GM23338 (cell line): ENCODE measurements at regions not wholly inside any gene's neighbourhood (a gene's known extent, or its start where the extent isn't known, plus 50 kb on each side); places are given as distances from the start of the nearest gene placed in this dataset.

Experiments used
- ATAC-seq: fragments of 200-7000 bp; cut with Tn5 transposase; 3 replicates; pipeline ENCODE4 v1.9.1; 2020
- DNase-seq: peaks from one replicate; pipeline ENCODE4 v3.0.0-alpha.2; 2015; ENCODE audit warnings: low spot score
- H2AFZ ChIP-seq: fragments of 200-600 bp; sonication (generic); 2 replicates; pipeline ENCODE4 v1.8.0; 2016; ENCODE audit warnings: antibody characterized with exemption, mild to moderate bottlenecking, moderate library complexity
- H3F3A ChIP-seq: fragments of 200-600 bp; sonication (generic); replicated peaks from 2 replicates; pipeline ENCODE4 v1.8.0; 2017; ENCODE audit warnings: antibody characterized with exemption, mixed run types, low read depth
- H3K27ac ChIP-seq: fragments of 200-600 bp; sonication (generic); 2 replicates; pipeline ENCODE4 v1.6.1; 2016; ENCODE audit warnings: low read depth
- H3K27me3 ChIP-seq: fragments of 200-600 bp; sonication (generic); 2 replicates; pipeline ENCODE4 v1.8.0; 2016; ENCODE audit warnings: mild to moderate bottlenecking, mixed run types, moderate library complexity; ENCODE audit not compliant: insufficient read depth
- H3K36me3 ChIP-seq: fragments of 200-600 bp; sonication (generic); 2 replicates; pipeline ENCODE4 v1.8.0; 2016; ENCODE audit warnings: mild to moderate bottlenecking; ENCODE audit not compliant: insufficient read depth
- H3K4me1 ChIP-seq: fragments of 200-600 bp; sonication (generic); 2 replicates; pipeline ENCODE4 v1.8.0; 2016; ENCODE audit warnings: mild to moderate bottlenecking, moderate library complexity; ENCODE audit not compliant: insufficient read depth
- H3K4me2 ChIP-seq: fragments of 200-600 bp; sonication (generic); 2 replicates; pipeline ENCODE4 v1.7.1; 2017; ENCODE audit warnings: mixed run types
- H3K4me3 ChIP-seq: fragments of 200-600 bp; sonication (generic); 2 replicates; pipeline ENCODE4 v1.6.1; 2016; ENCODE audit warnings: mixed run types
- H3K79me2 ChIP-seq: fragments of 200-600 bp; sonication (generic); replicated peaks from 2 replicates; pipeline ENCODE4 v1.8.0; 2017; ENCODE audit warnings: mild to moderate bottlenecking; ENCODE audit not compliant: insufficient read depth
- H3K9me2 ChIP-seq: fragments of 200-600 bp; sonication (generic); 2 replicates; pipeline ENCODE4 v1.8.0; 2017; ENCODE audit not compliant: insufficient read depth
- H4K20me1 ChIP-seq: fragments of 200-600 bp; sonication (generic); replicated peaks from 2 replicates; pipeline ENCODE4 v1.8.0; 2017; ENCODE audit warnings: mild to moderate bottlenecking; ENCODE audit not compliant: insufficient read depth
- H3K27ac Mint-ChIP-seq: 2 replicates; pipeline ENCODE4 v1.8.0; 2020; ENCODE audit warnings: inconsistent platforms, mild to moderate bottlenecking, moderate library complexity, mixed read lengths
- H3K27me3 Mint-ChIP-seq: 3 replicates; pipeline ENCODE4 v1.8.0; 2022; ENCODE audit warnings: low read depth, mild to moderate bottlenecking, moderate library complexity, mixed read lengths, inconsistent platforms; ENCODE audit not compliant: insufficient read depth, poor library complexity
- H3K36me3 Mint-ChIP-seq: 3 replicates; pipeline ENCODE4 v1.8.0; 2021; ENCODE audit warnings: low read depth, mild to moderate bottlenecking, inconsistent platforms, moderate library complexity, mixed read lengths
- H3K4me1 Mint-ChIP-seq: 3 replicates; pipeline ENCODE4 v1.8.0; 2020; ENCODE audit warnings: mild to moderate bottlenecking, inconsistent platforms, mixed read lengths
- H3K4me3 Mint-ChIP-seq: 3 replicates; pipeline ENCODE4 v1.8.0; 2021; ENCODE audit warnings: moderate library complexity, mild to moderate bottlenecking, inconsistent platforms, mixed read lengths
- H3K9me3 Mint-ChIP-seq: 3 replicates; pipeline ENCODE4 v1.8.0; 2020; ENCODE audit warnings: moderate library complexity, mild to moderate bottlenecking, inconsistent platforms, mixed read lengths
- CREB1 ChIP-seq: fragments of 250-450 bp; sonication (Bioruptor Pico); IDR thresholded peaks from 2 replicates; pipeline ENCODE4 v1.5.0; 2020; ENCODE audit warnings: low read depth, mild to moderate bottlenecking, moderate library complexity
- CTCF ChIP-seq, 2 experiments: fragments of 200-600 bp in 1 of 2; sonication (generic) in 1 of 2; conservative IDR thresholded peaks; 2 replicates each; pipeline versions ENCODE4 v1.5.1 to v1.6.1; 2016 to 2017; ENCODE audit warnings: antibody characterized with exemption in 2 of 2, low read depth in 2 of 2, mild to moderate bottlenecking in 2 of 2, moderate library complexity in 1 of 2
- ETS1 ChIP-seq: IDR thresholded peaks from 2 replicates; pipeline ENCODE4 v1.6.1; 2016; ENCODE audit warnings: antibody characterized with exemption
- EZH2 ChIP-seq: fragments of 200-600 bp; sonication (generic); IDR thresholded peaks from one replicate; pipeline ENCODE4 v1.8.0; 2017; ENCODE audit warnings: antibody characterized with exemption, mild to moderate bottlenecking, low read depth; ENCODE audit not compliant: unreplicated experiment
- EZH2phosphoT487 ChIP-seq: fragments of 200-600 bp; sonication (generic); IDR thresholded peaks from one replicate; pipeline ENCODE4 v1.8.1; 2018; ENCODE audit warnings: antibody characterized with exemption; ENCODE audit not compliant: unreplicated experiment
- JUNB ChIP-seq: IDR thresholded peaks from one replicate; pipeline ENCODE4 v1.6.1; 2016; ENCODE audit warnings: antibody characterized with exemption; ENCODE audit not compliant: unreplicated experiment
- NANOG ChIP-seq: IDR thresholded peaks from 2 replicates; pipeline ENCODE4 v1.6.1; 2016; ENCODE audit warnings: antibody characterized with exemption, borderline replicate concordance
- REST ChIP-seq: IDR thresholded peaks from one replicate; pipeline ENCODE4 v1.6.1; 2018; ENCODE audit warnings: antibody characterized with exemption; ENCODE audit not compliant: unreplicated experiment
- STAT1 ChIP-seq: IDR thresholded peaks from one replicate; pipeline ENCODE4 v1.6.1; 2016; ENCODE audit warnings: antibody characterized with exemption; ENCODE audit not compliant: unreplicated experiment
- ZNF114 ChIP-seq: fragments of 250-450 bp; sonication (Bioruptor Pico); IDR thresholded peaks from 2 replicates; pipeline ENCODE4 v1.5.0; 2020; ENCODE audit warnings: mild to moderate bottlenecking, moderate library complexity
- ZNF331 ChIP-seq: fragments of 250-450 bp; sonication (Bioruptor Pico); IDR thresholded peaks from 2 replicates; pipeline ENCODE4 v1.5.0; 2020; ENCODE audit warnings: low read depth, mild to moderate bottlenecking, moderate library complexity

- no peak overlapping the region for H2AFZ ChIP-seq
Observed at GRCh38 chr6:11921751-11922150, 90.4 kb upstream of the HIVEP1 start.

GRCh38 chr6:11921017-11921438 is 91.1 kb upstream of the HIVEP1 start:
- Histone ChIP-seq H3K36me3 (no peaks in the 10 kb centered on the region), H3K27me3 (no peaks in the 10 kb centered on the region), H3F3A (no peaks in the 10 kb centered on the region), H2AFZ (peak overlapping the region; percentile 57; the same call in 1 of the 2 replicates), H4K20me1 (no peaks in the 10 kb centered on the region), H3K4me2 (no peak overlapping the region), H3K4me1 (no peaks in the 10 kb centered on the region), H3K4me3 (no peak overlapping the region), H3K79me2 (no peaks in the 10 kb centered on the region), H3K27ac (no peak overlapping the region), H3K9me2 (no peaks in the 10 kb centered on the region)
- TF ChIP-seq EZH2 (no peak), NANOG (no peak), JUNB (no peak), CTCF (conservative IDR thresholded peaks at IDR 0.05; ENCODE audit: low read depth in 2 of 2) (no peak), ZNF114 (no peak), ZNF331 (CRISPR knock-in tag) (no peak), CREB1 (CRISPR knock-in tag) (no peak), EZH2phosphoT487 (no peak)
- H3K4me3 Mint-ChIP-seq = no peak overlapping the region
- H3K4me1 Mint-ChIP-seq = peaks cover 16% of the 10 kb centered on the region
- no peak for DNase-seq
- ATAC-seq = peak; percentile 85
- no peaks in the 10 kb centered on the region for H3K36me3 Mint-ChIP-seq
- peaks cover 4% of the 10 kb centered on the region for H3K27me3 Mint-ChIP-seq
- H3K27ac Mint-ChIP-seq = peak overlapping the region; percentile 68
- H3K9me3 Mint-ChIP-seq = no peaks in the 10 kb centered on the region

More at GRCh38 chr6:11921751-11922150, 90.4 kb upstream of the HIVEP1 start:
- Histone ChIP-seq H3K79me2 (no peaks in the 10 kb centered on the region), H3F3A (no peaks in the 10 kb centered on the region), H3K4me3 (no peak overlapping the region), H3K27ac (no peak overlapping the region), H3K36me3 (no peaks in the 10 kb centered on the region), H4K20me1 (no peaks in the 10 kb centered on the region), H3K4me1 (no peaks in the 10 kb centered on the region), H3K27me3 (no peaks in the 10 kb centered on the region), H3K9me2 (no peaks in the 10 kb centered on the region), H3K4me2 (no peak overlapping the region)
- Mint-ChIP-seq H3K9me3 (no peaks in the 10 kb centered on the region), H3K36me3 (no peaks in the 10 kb centered on the region), H3K4me3 (no peak overlapping the region), H3K4me1 (peaks cover 16% of the 10 kb centered on the region), H3K27ac (no peak overlapping the region), H3K27me3 (peaks cover 1% of the 10 kb centered on the region)
- no peak for TF ChIP-seq JUNB
- ATAC-seq (no peak), DNase-seq (no peak)

GRCh38 chr6:11920566-11920965 is 91.5 kb upstream of the HIVEP1 start:
- no peaks in the 10 kb centered on the region for H3K27me3 ChIP-seq
- H3K4me3 Mint-ChIP-seq = no peak overlapping the region
- H3K36me3 ChIP-seq = no peaks in the 10 kb centered on the region
- no peak for ATAC-seq
- no peak overlapping the region for H2AFZ ChIP-seq
- no peak for DNase-seq
- no peak overlapping the region for H3K27ac ChIP-seq
- no peak overlapping the region for H3K4me2 ChIP-seq
- no peaks in the 10 kb centered on the region for H4K20me1 ChIP-seq
- H3K9me2 ChIP-seq = no peaks in the 10 kb centered on the region
- peak overlapping the region; percentile 68; the same call in 1 of the 2 replicates for H3K27ac Mint-ChIP-seq
- H3K4me1 ChIP-seq = no peaks in the 10 kb centered on the region
- no peaks in the 10 kb centered on the region for H3K79me2 ChIP-seq
- no peaks in the 10 kb centered on the region for H3F3A ChIP-seq
- no peaks in the 10 kb centered on the region for H3K36me3 Mint-ChIP-seq
- H3K9me3 Mint-ChIP-seq = no peaks in the 10 kb centered on the region
- H3K4me1 Mint-ChIP-seq = peaks cover 11% of the 10 kb centered on the region
- no peak overlapping the region for H3K4me3 ChIP-seq
- H3K27me3 Mint-ChIP-seq = peaks cover 4% of the 10 kb centered on the region
- TF ChIP-seq STAT1 = no peak
- TF ChIP-seq CREB1 (CRISPR knock-in tag) = no peak
- TF ChIP-seq EZH2 = no peak
- TF ChIP-seq REST = no peak
- TF ChIP-seq ZNF331 (CRISPR knock-in tag) = no peak
- TF ChIP-seq NANOG = no peak
- no peak for TF ChIP-seq ZNF114
- no peak for TF ChIP-seq ETS1
